A673 (cell line): ENCODE measurements at regions not wholly inside any gene's neighbourhood (a gene's known extent, or its start where the extent isn't known, plus 50 kb on each side); places are given as distances from the start of the nearest gene placed in this dataset.

Source experiments
- CTCF ChIP-seq: fragments of 300-800, 200-600 bp; sonication (generic); conservative IDR thresholded peaks from 2 replicates; pipeline ENCODE4 v1.5.1; 2017; ENCODE audit warnings: low read depth, mild to moderate bottlenecking, antibody characterized with exemption, low read length, moderate library complexity, mixed read lengths
- EZH2 ChIP-seq: fragments of 200-600 bp; sonication (generic); IDR thresholded peaks from 2 replicates; pipeline ENCODE4 v1.6.1; 2017; ENCODE audit warnings: borderline replicate concordance, low read depth, mild to moderate bottlenecking, mixed read lengths, antibody characterized with exemption, low read length; ENCODE audit not compliant: poor library complexity, severe bottlenecking

GRCh38 chr7:117997862-117998825 is 124.9 kb upstream of the CTTNBP2 start:
- TF ChIP-seq CTCF (no peak), EZH2 (no peak)
